ENCODE measurements at regions not wholly inside any gene's neighbourhood (a gene's known extent, or its start where the extent isn't known, plus 50 kb on each side); places are given as distances from the start of the nearest gene placed in this dataset.

DNA sequence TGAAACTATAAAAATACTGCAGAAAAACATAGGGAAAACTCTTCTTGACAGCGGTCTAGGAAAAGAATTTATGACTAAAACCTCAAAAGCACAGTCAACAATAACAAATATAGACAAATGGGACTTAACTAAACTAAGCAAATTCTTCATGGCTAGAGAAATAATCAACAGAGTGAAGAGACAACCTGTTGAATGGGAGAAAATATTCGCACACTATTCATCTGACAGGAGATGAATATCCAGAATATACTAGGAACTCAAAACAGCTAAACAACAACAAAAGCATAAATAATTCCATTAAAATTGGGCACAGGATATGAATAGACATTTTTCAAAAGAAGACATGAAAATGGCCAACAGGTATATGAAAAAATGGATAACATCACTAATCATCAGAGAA is 303.6 kb upstream of the PRR20A start:
- TF ChIP-seq IKZF3 (tag by site-specific recombination; IDR thresholded peaks at IDR 0.05) = no peak
- TF ChIP-seq, protein P1, sequence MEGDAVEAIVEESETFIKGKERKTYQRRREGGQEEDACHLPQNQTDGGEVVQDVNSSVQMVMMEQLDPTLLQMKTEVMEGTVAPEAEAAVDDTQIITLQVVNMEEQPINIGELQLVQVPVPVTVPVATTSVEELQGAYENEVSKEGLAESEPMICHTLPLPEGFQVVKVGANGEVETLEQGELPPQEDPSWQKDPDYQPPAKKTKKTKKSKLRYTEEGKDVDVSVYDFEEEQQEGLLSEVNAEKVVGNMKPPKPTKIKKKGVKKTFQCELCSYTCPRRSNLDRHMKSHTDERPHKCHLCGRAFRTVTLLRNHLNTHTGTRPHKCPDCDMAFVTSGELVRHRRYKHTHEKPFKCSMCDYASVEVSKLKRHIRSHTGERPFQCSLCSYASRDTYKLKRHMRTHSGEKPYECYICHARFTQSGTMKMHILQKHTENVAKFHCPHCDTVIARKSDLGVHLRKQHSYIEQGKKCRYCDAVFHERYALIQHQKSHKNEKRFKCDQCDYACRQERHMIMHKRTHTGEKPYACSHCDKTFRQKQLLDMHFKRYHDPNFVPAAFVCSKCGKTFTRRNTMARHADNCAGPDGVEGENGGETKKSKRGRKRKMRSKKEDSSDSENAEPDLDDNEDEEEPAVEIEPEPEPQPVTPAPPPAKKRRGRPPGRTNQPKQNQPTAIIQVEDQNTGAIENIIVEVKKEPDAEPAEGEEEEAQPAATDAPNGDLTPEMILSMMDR (tag by site-specific recombination; IDR thresholded peaks at IDR 0.05) = no peak
- TF ChIP-seq ZSCAN23 (tag by site-specific recombination; IDR thresholded peaks at IDR 0.05) = no peak
- TF ChIP-seq ZNF558 (tag by site-specific recombination; IDR thresholded peaks at IDR 0.05) = no peak
- TF ChIP-seq ZNF248 (tag by site-specific recombination; IDR thresholded peaks at IDR 0.05) = no peak
- TF ChIP-seq, protein P2, sequence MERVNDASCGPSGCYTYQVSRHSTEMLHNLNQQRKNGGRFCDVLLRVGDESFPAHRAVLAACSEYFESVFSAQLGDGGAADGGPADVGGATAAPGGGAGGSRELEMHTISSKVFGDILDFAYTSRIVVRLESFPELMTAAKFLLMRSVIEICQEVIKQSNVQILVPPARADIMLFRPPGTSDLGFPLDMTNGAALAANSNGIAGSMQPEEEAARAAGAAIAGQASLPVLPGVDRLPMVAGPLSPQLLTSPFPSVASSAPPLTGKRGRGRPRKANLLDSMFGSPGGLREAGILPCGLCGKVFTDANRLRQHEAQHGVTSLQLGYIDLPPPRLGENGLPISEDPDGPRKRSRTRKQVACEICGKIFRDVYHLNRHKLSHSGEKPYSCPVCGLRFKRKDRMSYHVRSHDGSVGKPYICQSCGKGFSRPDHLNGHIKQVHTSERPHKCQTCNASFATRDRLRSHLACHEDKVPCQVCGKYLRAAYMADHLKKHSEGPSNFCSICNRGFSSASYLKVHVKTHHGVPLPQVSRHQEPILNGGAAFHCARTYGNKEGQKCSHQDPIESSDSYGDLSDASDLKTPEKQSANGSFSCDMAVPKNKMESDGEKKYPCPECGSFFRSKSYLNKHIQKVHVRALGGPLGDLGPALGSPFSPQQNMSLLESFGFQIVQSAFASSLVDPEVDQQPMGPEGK (tag by site-specific recombination; IDR thresholded peaks at IDR 0.05) = no peak
- TF ChIP-seq, protein P3, sequence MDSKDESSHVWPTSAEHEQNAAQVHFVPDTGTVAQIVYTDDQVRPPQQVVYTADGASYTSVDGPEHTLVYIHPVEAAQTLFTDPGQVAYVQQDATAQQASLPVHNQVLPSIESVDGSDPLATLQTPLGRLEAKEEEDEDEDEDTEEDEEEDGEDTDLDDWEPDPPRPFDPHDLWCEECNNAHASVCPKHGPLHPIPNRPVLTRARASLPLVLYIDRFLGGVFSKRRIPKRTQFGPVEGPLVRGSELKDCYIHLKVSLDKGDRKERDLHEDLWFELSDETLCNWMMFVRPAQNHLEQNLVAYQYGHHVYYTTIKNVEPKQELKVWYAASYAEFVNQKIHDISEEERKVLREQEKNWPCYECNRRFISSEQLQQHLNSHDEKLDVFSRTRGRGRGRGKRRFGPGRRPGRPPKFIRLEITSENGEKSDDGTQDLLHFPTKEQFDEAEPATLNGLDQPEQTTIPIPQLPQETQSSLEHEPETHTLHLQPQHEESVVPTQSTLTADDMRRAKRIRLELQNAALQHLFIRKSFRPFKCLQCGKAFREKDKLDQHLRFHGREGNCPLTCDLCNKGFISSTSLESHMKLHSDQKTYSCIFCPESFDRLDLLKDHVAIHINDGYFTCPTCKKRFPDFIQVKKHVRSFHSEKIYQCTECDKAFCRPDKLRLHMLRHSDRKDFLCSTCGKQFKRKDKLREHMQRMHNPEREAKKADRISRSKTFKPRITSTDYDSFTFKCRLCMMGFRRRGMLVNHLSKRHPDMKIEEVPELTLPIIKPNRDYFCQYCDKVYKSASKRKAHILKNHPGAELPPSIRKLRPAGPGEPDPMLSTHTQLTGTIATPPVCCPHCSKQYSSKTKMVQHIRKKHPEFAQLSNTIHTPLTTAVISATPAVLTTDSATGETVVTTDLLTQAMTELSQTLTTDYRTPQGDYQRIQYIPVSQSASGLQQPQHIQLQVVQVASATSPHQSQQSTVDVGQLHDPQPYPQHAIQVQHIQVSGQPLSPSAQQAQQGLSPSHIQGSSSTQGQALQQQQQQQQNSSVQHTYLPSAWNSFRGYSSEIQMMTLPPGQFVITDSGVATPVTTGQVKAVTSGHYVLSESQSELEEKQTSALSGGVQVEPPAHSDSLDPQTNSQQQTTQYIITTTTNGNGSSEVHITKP (tag by site-specific recombination; IDR thresholded peaks at IDR 0.05) = no peak
- no peak for TF ChIP-seq YY1 (tag by site-specific recombination; IDR thresholded peaks at IDR 0.05)
- TF ChIP-seq, protein P4, sequence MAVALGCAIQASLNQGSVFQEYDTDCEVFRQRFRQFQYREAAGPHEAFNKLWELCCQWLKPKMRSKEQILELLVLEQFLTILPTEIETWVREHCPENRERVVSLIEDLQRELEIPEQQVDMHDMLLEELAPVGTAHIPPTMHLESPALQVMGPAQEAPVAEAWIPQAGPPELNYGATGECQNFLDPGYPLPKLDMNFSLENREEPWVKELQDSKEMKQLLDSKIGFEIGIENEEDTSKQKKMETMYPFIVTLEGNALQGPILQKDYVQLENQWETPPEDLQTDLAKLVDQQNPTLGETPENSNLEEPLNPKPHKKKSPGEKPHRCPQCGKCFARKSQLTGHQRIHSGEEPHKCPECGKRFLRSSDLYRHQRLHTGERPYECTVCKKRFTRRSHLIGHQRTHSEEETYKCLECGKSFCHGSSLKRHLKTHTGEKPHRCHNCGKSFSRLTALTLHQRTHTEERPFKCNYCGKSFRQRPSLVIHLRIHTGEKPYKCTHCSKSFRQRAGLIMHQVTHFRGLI (tag by site-specific recombination; IDR thresholded peaks at IDR 0.05) = no peak
- TF ChIP-seq ZBTB7A (tag by site-specific recombination; IDR thresholded peaks at IDR 0.05; ENCODE audit: low read depth) = no peak
- no peak for TF ChIP-seq ZNF138 (tag by site-specific recombination; IDR thresholded peaks at IDR 0.05; ENCODE audit: borderline replicate concordance)
